WTC11 (cell line): ENCODE measurements at regions not wholly inside any gene's neighbourhood (a gene's known extent, or its start where the extent isn't known, plus 50 kb on each side); places are given as distances from the start of the nearest gene placed in this dataset.

ENCODE experiments used
- ATAC-seq: fragments of 200-7000 bp; cut with Tn5 transposase; 2 replicates; pipeline ENCODE4 v1.10.0; 2021; ENCODE audit warnings: mild to moderate bottlenecking, moderate library complexity
- CTCF ChIA-PET: fragments of 300-600 bp; sonication (Branson Sonifier 250); formaldehyde crosslinking; loops from one replicate; lab custom pipeline; 2021; ENCODE audit warnings: antibody characterized with exemption; lab: Charles Lee
- POLR2A ChIA-PET: fragments of 350-600 bp; sonication (Branson Sonifier 250); formaldehyde crosslinking; loops from one replicate; lab custom pipeline; 2021; ENCODE audit warnings: antibody characterized with exemption; lab: Charles Lee
- DNase-seq: peaks from one replicate; pipeline ENCODE4 v3.0.0; 2021; ENCODE audit warnings: low spot score
- H3K27ac Mint-ChIP-seq: 2 replicates; pipeline ENCODE4 v1.8.0; 2021; ENCODE audit warnings: mixed read lengths
- H3K27me3 Mint-ChIP-seq: 2 replicates; pipeline ENCODE4 v1.8.0; 2021; ENCODE audit warnings: low read depth, mild to moderate bottlenecking, moderate library complexity, mixed read lengths
- H3K36me3 Mint-ChIP-seq: 2 replicates; pipeline ENCODE4 v1.8.0; 2021; ENCODE audit warnings: mixed read lengths
- H3K4me1 Mint-ChIP-seq: 2 replicates; pipeline ENCODE4 v1.8.0; 2022; ENCODE audit warnings: mixed read lengths
- H3K4me3 Mint-ChIP-seq: 2 replicates; pipeline ENCODE4 v1.8.0; 2021; ENCODE audit warnings: mild to moderate bottlenecking, moderate library complexity, mixed read lengths
- H3K9me3 Mint-ChIP-seq: 2 replicates; pipeline ENCODE4 v1.8.0; 2021; ENCODE audit warnings: mixed read lengths
- ATF1 ChIP-seq: sonication (generic); formaldehyde crosslinking; IDR thresholded peaks from 2 replicates; pipeline ENCODE4 v1.8.1; 2023; ENCODE audit warnings: mild to moderate bottlenecking, moderate library complexity, missing genetic modification reagents
- CREM ChIP-seq: sonication (generic); formaldehyde crosslinking; IDR thresholded peaks from 2 replicates; pipeline ENCODE4 v1.8.1; 2022; ENCODE audit warnings: mild to moderate bottlenecking, missing genetic modification reagents, moderate library complexity
- ETV6 ChIP-seq: sonication (generic); formaldehyde crosslinking; IDR thresholded peaks from 2 replicates; pipeline ENCODE4 v1.8.1; 2022; ENCODE audit warnings: mild to moderate bottlenecking, missing genetic modification reagents
- GRHL2 ChIP-seq: fragments of 250-450 bp; sonication (Bioruptor Pico); IDR thresholded peaks from 2 replicates; pipeline ENCODE4 v1.8.0; 2022; ENCODE audit warnings: mild to moderate bottlenecking, moderate library complexity; ENCODE audit not compliant: insufficient replicate concordance, severe bottlenecking
- HMGA2 ChIP-seq: fragments of 250-450 bp; sonication (Bioruptor Pico); IDR thresholded peaks from 2 replicates; pipeline ENCODE4 v1.4.0; 2021; ENCODE audit warnings: mild to moderate bottlenecking, moderate library complexity
- JUN ChIP-seq: sonication (generic); formaldehyde crosslinking; IDR thresholded peaks from 2 replicates; pipeline ENCODE4 v1.8.0; 2023; ENCODE audit warnings: mild to moderate bottlenecking, missing genetic modification reagents
- SOX15 ChIP-seq: fragments of 250-450 bp; sonication (Bioruptor Pico); IDR thresholded peaks from 2 replicates; pipeline ENCODE4 v1.9.0; 2021; ENCODE audit warnings: mild to moderate bottlenecking
- SP1 ChIP-seq: sonication (generic); formaldehyde crosslinking; conservative IDR thresholded peaks from 2 replicates; pipeline ENCODE4 v1.8.1; 2022; ENCODE audit warnings: missing genetic modification reagents
- TCF7 ChIP-seq: sonication (generic); formaldehyde crosslinking; IDR thresholded peaks from 2 replicates; pipeline ENCODE4 v1.8.0; 2022; ENCODE audit warnings: mild to moderate bottlenecking, low read depth, missing genetic modification reagents, moderate library complexity
- TEAD1 ChIP-seq: sonication (generic); formaldehyde crosslinking; IDR thresholded peaks from 2 replicates; pipeline ENCODE4 v1.8.0; 2022; ENCODE audit warnings: mild to moderate bottlenecking, missing genetic modification reagents
- TP53 ChIP-seq: sonication (generic); formaldehyde crosslinking; IDR thresholded peaks from 2 replicates; pipeline ENCODE4 v1.8.1; 2023; ENCODE audit warnings: mild to moderate bottlenecking, missing genetic modification reagents
- ZNF317 ChIP-seq: sonication (generic); formaldehyde crosslinking; IDR thresholded peaks from 2 replicates; pipeline ENCODE4 v1.8.1; 2023; ENCODE audit warnings: low read depth, mild to moderate bottlenecking, moderate library complexity, missing genetic modification reagents, borderline replicate concordance
- TF ChIP-seq, protein P1 (sequence below): sonication (generic); formaldehyde crosslinking; IDR thresholded peaks from 2 replicates; pipeline ENCODE4 v1.8.1; 2023; ENCODE audit warnings: mild to moderate bottlenecking, moderate library complexity, missing genetic modification reagents
- TF ChIP-seq, protein P2 (sequence below): sonication (generic); formaldehyde crosslinking; IDR thresholded peaks from 2 replicates; pipeline ENCODE4 v1.8.1; 2023; ENCODE audit warnings: mild to moderate bottlenecking, missing genetic modification reagents
- TF ChIP-seq, protein P3 (sequence below): sonication (generic); formaldehyde crosslinking; IDR thresholded peaks from 2 replicates; pipeline ENCODE4 v1.8.0; 2023; ENCODE audit warnings: mild to moderate bottlenecking, missing genetic modification reagents
- TF ChIP-seq, protein P4 (sequence below): sonication (generic); formaldehyde crosslinking; IDR thresholded peaks from 2 replicates; pipeline ENCODE4 v1.8.1; 2022; ENCODE audit warnings: mild to moderate bottlenecking, moderate library complexity, missing genetic modification reagents

DNA sequence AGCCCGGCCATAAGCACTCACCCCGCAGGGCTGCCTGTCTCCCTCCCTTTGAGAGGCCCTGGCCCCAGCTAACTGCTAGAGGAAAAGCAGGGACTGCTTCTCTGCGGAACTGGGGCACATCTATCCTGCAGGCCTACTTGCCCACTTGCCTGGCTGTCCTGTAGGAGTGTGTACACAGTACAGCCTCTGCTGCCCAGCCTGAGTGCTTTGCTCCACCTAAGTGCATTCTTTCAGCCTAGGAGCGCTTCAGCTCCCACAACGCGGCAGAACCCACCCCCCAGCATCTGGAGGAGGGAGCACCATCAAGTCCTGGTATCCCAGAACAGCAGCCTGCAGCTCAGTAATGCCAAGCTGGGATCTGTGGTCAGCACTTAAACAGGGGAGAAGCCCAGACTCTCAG, 79.9 kb upstream of the CD163 start:
- ATAC-seq (no peak), DNase-seq (no peak)
- CTCF ChIA-PET, result no interaction called here
- H3K4me3 Mint-ChIP-seq, result no peak overlapping the region
- POLR2A ChIA-PET, result no interaction called here
- H3K27ac Mint-ChIP-seq, result no peak overlapping the region
- no peaks in the 10 kb centered on the region for H3K4me1 Mint-ChIP-seq
- peaks cover 44% of the 10 kb centered on the region for H3K9me3 Mint-ChIP-seq
- TF ChIP-seq ZNF317 (CRISPR knock-in tag), result no peak
- no peak for TF ChIP-seq CREM (CRISPR knock-in tag)
- TF ChIP-seq TCF7 (CRISPR knock-in tag), result no peak
- TF ChIP-seq ATF1, result no peak
- TF ChIP-seq, protein P1, sequence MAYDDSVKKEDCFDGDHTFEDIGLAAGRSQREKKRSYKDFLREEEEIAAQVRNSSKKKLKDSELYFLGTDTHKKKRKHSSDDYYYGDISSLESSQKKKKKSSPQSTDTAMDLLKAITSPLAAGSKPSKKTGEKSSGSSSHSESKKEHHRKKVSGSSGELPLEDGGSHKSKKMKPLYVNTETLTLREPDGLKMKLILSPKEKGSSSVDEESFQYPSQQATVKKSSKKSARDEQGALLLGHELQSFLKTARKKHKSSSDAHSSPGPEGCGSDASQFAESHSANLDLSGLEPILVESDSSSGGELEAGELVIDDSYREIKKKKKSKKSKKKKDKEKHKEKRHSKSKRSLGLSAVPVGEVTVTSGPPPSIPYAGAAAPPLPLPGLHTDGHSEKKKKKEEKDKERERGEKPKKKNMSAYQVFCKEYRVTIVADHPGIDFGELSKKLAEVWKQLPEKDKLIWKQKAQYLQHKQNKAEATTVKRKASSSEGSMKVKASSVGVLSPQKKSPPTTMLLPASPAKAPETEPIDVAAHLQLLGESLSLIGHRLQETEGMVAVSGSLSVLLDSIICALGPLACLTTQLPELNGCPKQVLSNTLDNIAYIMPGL, result no peak
- no peak for TF ChIP-seq HMGA2 (CRISPR knock-in tag)
- no peaks in the 10 kb centered on the region; the same call in 1 of the 2 replicates for H3K36me3 Mint-ChIP-seq
- H3K27me3 Mint-ChIP-seq, result no peaks in the 10 kb centered on the region

DNA sequence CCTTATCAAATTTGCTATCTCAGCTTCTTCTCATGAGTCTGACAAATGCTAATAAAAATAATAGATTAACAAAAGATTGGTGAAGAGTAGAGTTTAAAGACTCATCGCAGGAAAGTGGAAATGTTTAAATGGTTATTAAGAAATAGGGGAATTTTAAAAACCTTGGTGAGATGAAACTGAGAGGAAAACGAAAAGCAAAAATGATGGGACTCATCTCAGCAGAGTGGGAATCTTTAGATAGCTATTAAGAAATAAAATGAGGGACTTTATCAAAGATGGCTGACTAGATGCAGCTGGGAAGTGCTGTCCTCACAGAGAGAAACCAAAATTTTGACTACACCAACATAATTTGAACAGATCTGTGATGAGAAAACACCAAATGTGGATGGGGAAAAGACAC, 79.2 kb upstream of the CD163 start:
- Mint-ChIP-seq H3K4me1 (no peaks in the 10 kb centered on the region), H3K27me3 (no peaks in the 10 kb centered on the region), H3K27ac (no peak overlapping the region), H3K4me3 (no peak overlapping the region), H3K36me3 (no peaks in the 10 kb centered on the region), H3K9me3 (peaks cover 39% of the 10 kb centered on the region)
- POLR2A ChIA-PET, result no interaction called here
- ATAC-seq (no peak), DNase-seq (no peak)
- TF ChIP-seq ETV6 (CRISPR knock-in tag) (no peak), GRHL2 (no peak), TEAD1 (CRISPR knock-in tag) (no peak), JUN (CRISPR knock-in tag) (no peak)
- TF ChIP-seq, protein P2, sequence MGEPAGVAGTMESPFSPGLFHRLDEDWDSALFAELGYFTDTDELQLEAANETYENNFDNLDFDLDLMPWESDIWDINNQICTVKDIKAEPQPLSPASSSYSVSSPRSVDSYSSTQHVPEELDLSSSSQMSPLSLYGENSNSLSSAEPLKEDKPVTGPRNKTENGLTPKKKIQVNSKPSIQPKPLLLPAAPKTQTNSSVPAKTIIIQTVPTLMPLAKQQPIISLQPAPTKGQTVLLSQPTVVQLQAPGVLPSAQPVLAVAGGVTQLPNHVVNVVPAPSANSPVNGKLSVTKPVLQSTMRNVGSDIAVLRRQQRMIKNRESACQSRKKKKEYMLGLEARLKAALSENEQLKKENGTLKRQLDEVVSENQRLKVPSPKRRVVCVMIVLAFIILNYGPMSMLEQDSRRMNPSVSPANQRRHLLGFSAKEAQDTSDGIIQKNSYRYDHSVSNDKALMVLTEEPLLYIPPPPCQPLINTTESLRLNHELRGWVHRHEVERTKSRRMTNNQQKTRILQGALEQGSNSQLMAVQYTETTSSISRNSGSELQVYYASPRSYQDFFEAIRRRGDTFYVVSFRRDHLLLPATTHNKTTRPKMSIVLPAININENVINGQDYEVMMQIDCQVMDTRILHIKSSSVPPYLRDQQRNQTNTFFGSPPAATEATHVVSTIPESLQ, result no peak
- TF ChIP-seq, protein P1, result no peak
- CTCF ChIA-PET, result no interaction called here

DNA sequence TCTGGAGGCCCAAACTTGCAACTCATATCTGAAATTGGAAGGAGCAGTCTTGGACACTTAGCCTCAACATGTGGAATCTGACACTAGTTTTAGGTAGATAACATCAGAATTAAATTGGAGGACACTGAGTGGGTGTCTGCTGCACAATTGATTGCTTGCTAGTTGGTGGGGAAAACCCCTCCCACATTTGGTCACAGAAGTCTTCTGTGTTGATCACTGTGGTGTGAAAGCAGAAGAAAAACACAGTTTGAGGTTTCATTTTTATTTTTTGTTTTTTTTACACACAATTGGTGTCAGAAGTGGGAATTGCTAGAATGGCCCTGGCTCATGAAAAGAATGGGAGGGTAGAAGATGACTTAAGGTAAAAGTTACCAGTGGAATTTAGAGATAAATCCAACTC, 78.0 kb upstream of the CD163 start:
- no peak for DNase-seq
- POLR2A ChIA-PET, result no interaction called here
- CTCF ChIA-PET, result interaction anchor here (0.8 kb wide), 1 partner anchor 39 kb away, joined by 3 read pairs; no protein-coding TSS in a partner anchor
- H3K4me3 Mint-ChIP-seq, result no peak overlapping the region
- TF ChIP-seq, protein P2, result no peak
- TF ChIP-seq, protein P3, sequence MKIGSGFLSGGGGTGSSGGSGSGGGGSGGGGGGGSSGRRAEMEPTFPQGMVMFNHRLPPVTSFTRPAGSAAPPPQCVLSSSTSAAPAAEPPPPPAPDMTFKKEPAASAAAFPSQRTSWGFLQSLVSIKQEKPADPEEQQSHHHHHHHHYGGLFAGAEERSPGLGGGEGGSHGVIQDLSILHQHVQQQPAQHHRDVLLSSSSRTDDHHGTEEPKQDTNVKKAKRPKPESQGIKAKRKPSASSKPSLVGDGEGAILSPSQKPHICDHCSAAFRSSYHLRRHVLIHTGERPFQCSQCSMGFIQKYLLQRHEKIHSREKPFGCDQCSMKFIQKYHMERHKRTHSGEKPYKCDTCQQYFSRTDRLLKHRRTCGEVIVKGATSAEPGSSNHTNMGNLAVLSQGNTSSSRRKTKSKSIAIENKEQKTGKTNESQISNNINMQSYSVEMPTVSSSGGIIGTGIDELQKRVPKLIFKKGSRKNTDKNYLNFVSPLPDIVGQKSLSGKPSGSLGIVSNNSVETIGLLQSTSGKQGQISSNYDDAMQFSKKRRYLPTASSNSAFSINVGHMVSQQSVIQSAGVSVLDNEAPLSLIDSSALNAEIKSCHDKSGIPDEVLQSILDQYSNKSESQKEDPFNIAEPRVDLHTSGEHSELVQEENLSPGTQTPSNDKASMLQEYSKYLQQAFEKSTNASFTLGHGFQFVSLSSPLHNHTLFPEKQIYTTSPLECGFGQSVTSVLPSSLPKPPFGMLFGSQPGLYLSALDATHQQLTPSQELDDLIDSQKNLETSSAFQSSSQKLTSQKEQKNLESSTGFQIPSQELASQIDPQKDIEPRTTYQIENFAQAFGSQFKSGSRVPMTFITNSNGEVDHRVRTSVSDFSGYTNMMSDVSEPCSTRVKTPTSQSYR, result no peak
- TF ChIP-seq, protein P4, sequence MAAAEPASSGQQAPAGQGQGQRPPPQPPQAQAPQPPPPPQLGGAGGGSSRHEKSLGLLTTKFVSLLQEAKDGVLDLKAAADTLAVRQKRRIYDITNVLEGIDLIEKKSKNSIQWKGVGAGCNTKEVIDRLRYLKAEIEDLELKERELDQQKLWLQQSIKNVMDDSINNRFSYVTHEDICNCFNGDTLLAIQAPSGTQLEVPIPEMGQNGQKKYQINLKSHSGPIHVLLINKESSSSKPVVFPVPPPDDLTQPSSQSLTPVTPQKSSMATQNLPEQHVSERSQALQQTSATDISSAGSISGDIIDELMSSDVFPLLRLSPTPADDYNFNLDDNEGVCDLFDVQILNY, result no peak
- no peak for TF ChIP-seq SP1
- TF ChIP-seq SOX15 (CRISPR knock-in tag), result no peak
- TF ChIP-seq ZNF317 (CRISPR knock-in tag), result no peak
- TF ChIP-seq TP53 (CRISPR knock-in tag), result no peak
- peaks cover 31% of the 10 kb centered on the region for H3K9me3 Mint-ChIP-seq
- no peaks in the 10 kb centered on the region for H3K36me3 Mint-ChIP-seq
- no peaks in the 10 kb centered on the region for H3K27me3 Mint-ChIP-seq
- H3K4me1 Mint-ChIP-seq, result no peaks in the 10 kb centered on the region
- H3K27ac Mint-ChIP-seq, result no peak overlapping the region
- ATAC-seq, result no peak
